ENCODE measurements at regions not wholly inside any gene's neighbourhood (a gene's known extent, or its start where the extent isn't known, plus 50 kb on each side); places are given as distances from the start of the nearest gene placed in this dataset.

DNA sequence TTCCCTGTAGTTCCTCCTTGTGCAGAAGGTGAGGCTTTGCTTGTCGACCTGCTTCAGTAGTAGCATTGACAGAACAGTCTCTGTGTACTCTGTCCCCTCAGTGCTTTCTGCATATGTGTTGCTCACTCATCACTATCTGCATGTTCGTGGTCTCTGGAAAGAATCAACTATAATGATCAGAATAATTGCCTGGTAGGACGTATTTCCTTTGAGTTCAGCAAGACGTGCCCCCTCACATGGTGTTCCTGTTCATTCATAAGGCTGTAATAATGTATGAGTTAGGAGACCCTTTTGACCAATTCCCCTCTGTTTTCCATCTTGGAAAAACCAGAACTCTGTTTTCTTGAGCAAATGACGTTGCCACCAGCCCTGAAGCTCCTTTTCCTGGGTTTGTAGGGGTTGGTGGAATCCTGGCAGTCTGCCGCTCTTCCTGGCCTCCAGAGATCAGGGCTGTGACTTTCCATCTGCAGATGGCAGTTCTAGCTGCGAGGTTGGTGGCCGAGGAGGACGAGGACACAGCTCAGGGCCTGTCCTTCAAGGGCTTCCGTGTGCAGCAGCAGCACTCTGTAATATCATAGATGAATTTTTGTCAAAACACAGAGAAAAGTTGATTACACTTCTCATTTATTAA, 61.9 kb downstream of the EXOSC2 start:
- H3K4me1 ChIP-seq (ENCODE audit: control insufficient read depth, insufficient read depth, low read length): peaks cover 8% of the 10 kb centered on the region
- H3K4me3 ChIP-seq (ENCODE audit: low read length in 2 of 2): no peak overlapping the region
- no peaks in the 10 kb centered on the region for H3K9me3 ChIP-seq (ENCODE audit: control insufficient read depth in 2 of 2, low read length in 2 of 2)
- H3K27ac ChIP-seq (ENCODE audit: low read length): peak overlapping the region; percentile 31
- no peaks in the 10 kb centered on the region for H3K27me3 ChIP-seq (ENCODE audit: control insufficient read depth in 1 of 2, insufficient read depth in 2 of 2, low read length in 2 of 2)
- H3K9ac ChIP-seq (ENCODE audit: low read length in 2 of 2): no peak overlapping the region
- H3K36me3 ChIP-seq (ENCODE audit: control insufficient read depth in 2 of 2, insufficient read depth in 2 of 2, low read length in 2 of 2): no peaks in the 10 kb centered on the region

DNA sequence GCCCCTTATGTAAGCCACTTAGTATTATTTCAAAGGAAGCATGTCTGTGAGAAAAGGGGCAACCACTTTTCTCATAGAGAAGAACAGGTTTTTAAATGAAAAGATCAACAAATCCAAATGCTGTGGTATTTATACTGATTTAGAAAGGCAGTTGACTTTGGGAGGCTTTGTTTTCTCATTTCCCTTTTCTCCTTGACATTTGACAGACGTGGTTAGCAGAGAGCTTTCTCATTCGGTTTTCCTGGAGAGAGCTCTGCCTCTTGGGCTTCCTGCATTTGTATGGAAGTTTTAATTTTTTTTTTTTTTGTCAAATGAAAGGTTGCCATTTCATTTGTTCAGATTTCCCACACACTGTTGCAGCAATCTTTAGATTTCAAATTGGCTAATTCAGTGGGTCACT, 62.5 kb downstream of the EXOSC2 start:
- no peaks in the 10 kb centered on the region for H3K27me3 ChIP-seq (ENCODE audit: control insufficient read depth in 1 of 2, insufficient read depth in 2 of 2, low read length in 2 of 2)
- H3K9ac ChIP-seq (ENCODE audit: low read length in 2 of 2): no peak overlapping the region
- H3K27ac ChIP-seq (ENCODE audit: low read length): peak overlapping the region; percentile 31
- no peaks in the 10 kb centered on the region for H3K9me3 ChIP-seq (ENCODE audit: control insufficient read depth in 2 of 2, low read length in 2 of 2)
- H3K4me1 ChIP-seq (ENCODE audit: control insufficient read depth, insufficient read depth, low read length): peaks cover 8% of the 10 kb centered on the region
- H3K4me3 ChIP-seq (ENCODE audit: low read length in 2 of 2): no peak overlapping the region
- H3K36me3 ChIP-seq (ENCODE audit: control insufficient read depth in 2 of 2, insufficient read depth in 2 of 2, low read length in 2 of 2): no peaks in the 10 kb centered on the region

DNA sequence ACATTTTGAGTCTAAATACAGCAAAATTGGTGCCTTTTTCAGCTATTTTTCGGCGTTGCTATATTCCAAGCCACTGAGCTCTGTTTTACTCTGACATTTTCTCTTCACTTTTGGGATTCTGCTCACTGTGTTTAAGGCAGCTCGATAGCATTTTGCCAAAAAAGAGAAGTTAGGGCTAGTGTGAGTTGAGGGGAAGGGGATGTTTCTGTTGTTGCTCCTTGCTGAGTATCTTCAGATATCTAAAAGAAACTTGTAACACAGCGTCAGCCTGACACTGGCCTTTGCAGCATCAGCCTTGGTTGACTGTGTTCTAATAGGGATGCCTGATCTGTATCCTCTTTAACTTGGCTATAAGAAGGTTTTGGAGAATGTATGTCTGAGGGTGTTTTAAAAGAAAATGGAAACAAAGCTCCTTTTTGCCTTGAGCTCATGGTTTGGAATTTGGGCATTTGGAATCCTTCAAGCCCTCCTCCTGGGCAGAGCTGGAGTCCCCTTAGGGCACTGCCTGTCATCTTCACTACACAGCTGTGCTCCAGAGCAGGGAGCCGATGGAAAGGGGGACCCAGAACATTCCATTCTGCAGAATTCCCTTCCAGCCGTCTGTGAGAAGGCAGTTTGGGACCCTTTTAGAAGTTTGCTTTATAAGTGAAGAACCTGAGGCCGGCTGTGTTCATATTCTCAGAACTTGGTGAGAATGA, 63.0 kb downstream of the EXOSC2 start:
- no peaks in the 10 kb centered on the region for H3K9me3 ChIP-seq (ENCODE audit: control insufficient read depth in 2 of 2, low read length in 2 of 2)
- no peak overlapping the region for H3K27ac ChIP-seq (ENCODE audit: low read length)
- no peaks in the 10 kb centered on the region for H3K27me3 ChIP-seq (ENCODE audit: control insufficient read depth in 1 of 2, insufficient read depth in 2 of 2, low read length in 2 of 2)
- peaks cover 8% of the 10 kb centered on the region for H3K4me1 ChIP-seq (ENCODE audit: control insufficient read depth, insufficient read depth, low read length)
- no peaks in the 10 kb centered on the region for H3K36me3 ChIP-seq (ENCODE audit: control insufficient read depth in 2 of 2, insufficient read depth in 2 of 2, low read length in 2 of 2)
- no peak overlapping the region for H3K4me3 ChIP-seq (ENCODE audit: low read length in 2 of 2)
- no peak overlapping the region for H3K9ac ChIP-seq (ENCODE audit: low read length in 2 of 2)

DNA sequence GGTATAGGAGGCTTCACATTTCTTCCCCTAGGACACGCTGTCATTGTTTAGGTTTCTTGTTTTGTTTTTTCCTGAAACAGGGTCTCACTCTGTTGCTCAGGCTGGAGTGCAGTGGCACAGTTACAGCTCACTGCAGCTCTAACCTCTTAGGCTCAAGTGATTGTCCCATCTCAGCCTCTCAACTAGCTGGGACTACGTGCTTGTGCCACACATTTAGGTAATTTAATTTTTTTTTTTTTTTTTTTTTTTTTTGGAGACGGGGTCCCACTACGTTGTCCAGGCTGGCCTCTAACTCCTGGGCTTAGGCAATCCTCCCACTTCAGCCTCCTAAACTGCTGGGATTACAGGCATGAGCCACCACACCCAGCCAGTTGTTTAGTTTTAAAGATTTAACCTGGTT, 66.2 kb downstream of the EXOSC2 start:
- Histone ChIP-seq H3K9ac (ENCODE audit: low read length in 2 of 2) (no peak overlapping the region), H3K4me1 (ENCODE audit: control insufficient read depth, insufficient read depth, low read length) (peaks cover 10% of the 10 kb centered on the region)

DNA sequence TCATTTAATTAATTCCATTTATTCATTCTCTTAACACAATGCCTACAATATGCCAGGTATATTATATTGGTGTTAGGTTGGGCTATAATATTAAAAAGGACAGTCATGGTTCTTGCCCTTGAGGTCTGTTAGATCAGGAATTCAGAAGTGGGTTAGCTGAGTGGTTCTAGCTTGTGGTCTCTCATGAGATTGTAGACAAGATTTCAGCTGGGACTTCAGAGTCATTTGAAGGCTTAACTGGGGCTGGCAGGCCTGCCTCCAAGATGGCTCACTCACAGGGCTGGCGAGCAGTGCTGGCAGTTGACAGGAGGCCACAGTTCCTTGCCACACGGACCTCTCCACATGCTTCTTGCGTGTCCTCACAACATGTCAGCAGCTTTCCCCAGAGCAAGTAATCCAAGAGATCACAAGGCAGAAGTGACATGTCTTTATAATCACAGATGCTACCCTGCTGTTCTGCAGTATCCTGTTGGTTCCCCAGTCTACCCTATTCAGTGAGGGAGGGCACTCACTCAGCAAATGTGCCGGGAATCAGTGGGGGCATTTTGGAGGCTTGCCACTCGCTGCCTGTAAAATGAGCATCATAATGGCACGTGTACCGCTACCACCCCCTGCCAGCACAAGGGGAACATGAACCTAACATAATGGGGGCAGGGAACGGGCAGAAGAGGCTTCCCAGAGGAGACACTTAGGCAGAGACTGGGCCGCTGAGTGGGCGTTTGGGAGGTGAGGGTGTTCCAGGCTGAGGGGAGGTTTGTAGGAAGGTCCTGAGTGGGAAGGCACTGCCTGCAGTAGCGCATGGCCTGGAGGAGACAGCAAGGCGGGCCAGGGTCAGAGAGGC, 70.0 kb downstream of the EXOSC2 start:
- no peaks in the 10 kb centered on the region for H3K36me3 ChIP-seq (ENCODE audit: control insufficient read depth in 2 of 2, insufficient read depth in 2 of 2, low read length in 2 of 2)
- H3K4me1 ChIP-seq (ENCODE audit: control insufficient read depth, insufficient read depth, low read length): peaks cover 27% of the 10 kb centered on the region
- no peak overlapping the region for H3K27ac ChIP-seq (ENCODE audit: low read length)
- no peak overlapping the region for H3K9ac ChIP-seq (ENCODE audit: low read length in 2 of 2)
- no peaks in the 10 kb centered on the region for H3K9me3 ChIP-seq (ENCODE audit: control insufficient read depth in 2 of 2, low read length in 2 of 2)
- H3K27me3 ChIP-seq (ENCODE audit: control insufficient read depth in 1 of 2, insufficient read depth in 2 of 2, low read length in 2 of 2): no peaks in the 10 kb centered on the region
- no peak overlapping the region for H3K4me3 ChIP-seq (ENCODE audit: low read length in 2 of 2)

More for the DNA sequence above, 66.2 kb downstream of the EXOSC2 start:
- no peaks in the 10 kb centered on the region for H3K27me3 ChIP-seq (ENCODE audit: control insufficient read depth in 1 of 2, insufficient read depth in 2 of 2, low read length in 2 of 2)
- no peaks in the 10 kb centered on the region for H3K36me3 ChIP-seq (ENCODE audit: control insufficient read depth in 2 of 2, insufficient read depth in 2 of 2, low read length in 2 of 2)
- H3K9me3 ChIP-seq (ENCODE audit: control insufficient read depth in 2 of 2, low read length in 2 of 2): no peaks in the 10 kb centered on the region
- no peak overlapping the region for H3K27ac ChIP-seq (ENCODE audit: low read length)
- no peak overlapping the region for H3K4me3 ChIP-seq (ENCODE audit: low read length in 2 of 2)

DNA sequence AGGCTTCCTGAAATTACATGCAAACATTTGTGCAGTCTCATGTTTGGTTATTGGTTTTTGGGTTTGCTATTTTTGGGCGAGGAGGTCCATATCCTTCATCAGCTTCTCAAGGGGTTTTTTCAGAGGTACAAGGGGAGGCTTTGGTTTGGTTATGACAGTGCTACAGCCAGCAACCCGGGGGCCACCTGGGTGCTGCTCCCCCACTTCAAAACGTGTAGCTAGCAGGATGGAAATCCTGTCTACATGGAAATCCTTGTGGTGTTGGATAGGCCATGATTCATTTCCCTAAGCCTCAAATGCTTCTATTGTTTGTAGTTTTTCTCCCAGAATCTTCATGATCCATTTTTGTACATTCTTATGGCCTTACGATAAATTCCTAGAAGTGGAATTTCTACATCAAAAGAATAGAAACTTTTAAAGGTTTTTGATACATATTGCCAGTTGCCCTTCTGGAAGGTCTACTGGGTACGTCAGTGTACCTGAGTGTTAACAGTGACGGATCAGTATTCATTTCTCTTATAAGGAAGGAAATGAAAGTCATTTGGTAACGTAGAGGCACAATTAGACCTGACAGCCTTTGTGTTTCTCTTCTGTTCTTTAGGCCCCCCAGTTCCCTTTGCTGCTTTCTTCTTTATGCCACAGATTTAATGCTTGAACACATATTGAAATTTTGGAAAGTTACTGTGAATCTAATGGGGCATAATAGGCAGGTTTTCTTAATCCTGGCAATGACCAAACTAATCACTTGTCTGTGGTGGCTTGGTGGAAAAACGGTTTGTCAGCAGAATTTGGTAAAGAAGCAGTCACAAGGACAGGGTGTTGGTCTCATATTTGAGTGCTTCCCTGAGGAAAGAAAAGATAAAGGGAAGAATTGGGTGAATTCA, 69.7 kb upstream of the ABL1 start:
- Histone ChIP-seq H3K27ac (ENCODE audit: low read length) (peak overlapping the region; percentile 53), H3K9ac (ENCODE audit: low read length in 2 of 2) (no peak overlapping the region), H3K9me3 (ENCODE audit: control insufficient read depth in 2 of 2, low read length in 2 of 2) (no peaks in the 10 kb centered on the region), H3K4me3 (ENCODE audit: low read length in 2 of 2) (no peak overlapping the region), H3K27me3 (ENCODE audit: control insufficient read depth in 1 of 2, insufficient read depth in 2 of 2, low read length in 2 of 2) (no peaks in the 10 kb centered on the region), H3K4me1 (ENCODE audit: control insufficient read depth, insufficient read depth, low read length) (peaks cover 27% of the 10 kb centered on the region), H3K36me3 (ENCODE audit: control insufficient read depth in 2 of 2, insufficient read depth in 2 of 2, low read length in 2 of 2) (no peaks in the 10 kb centered on the region)

DNA sequence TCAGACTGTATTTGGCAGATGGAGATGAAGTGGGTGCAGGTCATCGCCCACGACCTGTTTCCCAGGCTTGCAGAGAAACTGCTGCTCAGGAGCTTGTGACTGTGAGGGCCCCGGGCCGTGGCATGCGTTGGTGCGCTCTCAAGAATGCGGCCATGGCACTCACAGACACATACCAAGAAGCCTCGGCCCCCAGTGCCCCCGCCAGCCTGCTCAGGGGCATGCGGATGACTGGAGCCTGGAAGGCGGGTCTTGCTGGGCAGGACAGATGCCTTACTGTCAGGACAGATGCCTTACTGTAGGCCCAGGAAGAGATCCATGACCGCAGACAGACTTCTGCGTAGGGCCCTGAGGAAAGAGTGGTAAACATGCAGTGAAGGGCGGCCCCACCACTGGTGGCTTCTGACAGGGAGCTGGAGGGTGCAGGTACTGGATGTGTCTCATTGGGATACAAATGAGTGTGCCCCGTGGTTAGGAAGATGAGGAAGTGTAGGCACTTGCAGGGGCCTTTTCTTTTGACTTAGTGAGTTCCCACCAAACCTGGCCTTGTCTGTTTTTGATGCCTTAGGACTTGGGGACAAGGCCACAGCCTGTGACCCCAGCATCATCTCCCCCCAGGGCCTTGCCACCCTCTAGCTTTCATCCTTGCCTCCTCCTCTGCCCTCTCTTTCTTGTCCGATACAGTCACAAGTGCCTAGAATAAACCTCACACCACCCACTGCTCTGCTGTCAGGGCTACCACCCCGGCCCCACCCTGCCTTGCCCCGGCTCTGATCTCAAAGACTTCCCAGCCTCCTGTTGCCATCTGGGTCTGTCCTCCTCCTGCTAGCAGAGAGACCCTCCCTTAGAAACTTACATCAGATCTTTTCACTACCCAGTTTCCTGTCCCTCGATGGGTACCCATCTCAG, 68.8 kb upstream of the ABL1 start:
- Histone ChIP-seq H3K27me3 (ENCODE audit: control insufficient read depth in 1 of 2, insufficient read depth in 2 of 2, low read length in 2 of 2) (no peaks in the 10 kb centered on the region), H3K4me1 (ENCODE audit: control insufficient read depth, insufficient read depth, low read length) (peaks cover 27% of the 10 kb centered on the region), H3K9ac (ENCODE audit: low read length in 2 of 2) (peak overlapping the region; percentile 40 to 42), H3K9me3 (ENCODE audit: control insufficient read depth in 2 of 2, low read length in 2 of 2) (no peaks in the 10 kb centered on the region), H3K36me3 (ENCODE audit: control insufficient read depth in 2 of 2, insufficient read depth in 2 of 2, low read length in 2 of 2) (no peaks in the 10 kb centered on the region), H3K4me3 (ENCODE audit: low read length in 2 of 2) (no peak overlapping the region), H3K27ac (ENCODE audit: low read length) (peak overlapping the region; percentile 53)

DNA sequence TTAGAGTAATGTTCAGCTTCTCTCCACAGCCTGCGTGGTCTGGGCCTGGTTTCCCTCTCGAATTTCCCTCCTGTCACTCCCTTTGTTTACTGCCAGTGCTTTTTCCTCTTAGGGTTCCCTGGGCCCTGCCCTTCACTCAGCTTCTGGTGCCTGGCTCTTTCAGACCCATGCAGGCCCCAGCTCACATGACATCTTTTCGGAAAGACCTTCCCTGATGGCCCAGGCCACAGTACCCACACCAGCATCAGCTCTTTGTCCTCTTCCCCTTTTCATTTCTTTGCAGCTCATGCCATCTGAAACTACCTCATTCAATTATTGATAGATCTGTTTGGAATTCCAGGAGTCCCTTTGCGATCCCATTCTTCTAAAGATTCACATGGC, 68.1 kb upstream of the ABL1 start:
- peaks cover 27% of the 10 kb centered on the region for H3K4me1 ChIP-seq (ENCODE audit: control insufficient read depth, insufficient read depth, low read length)
- no peaks in the 10 kb centered on the region for H3K27me3 ChIP-seq (ENCODE audit: control insufficient read depth in 1 of 2, insufficient read depth in 2 of 2, low read length in 2 of 2)
- no peaks in the 10 kb centered on the region for H3K36me3 ChIP-seq (ENCODE audit: control insufficient read depth in 2 of 2, insufficient read depth in 2 of 2, low read length in 2 of 2)
- no peaks in the 10 kb centered on the region for H3K9me3 ChIP-seq (ENCODE audit: control insufficient read depth in 2 of 2, low read length in 2 of 2)
- H3K9ac ChIP-seq (ENCODE audit: low read length in 2 of 2): peak overlapping the region in 1 of 2 donors; percentile 29
- no peak overlapping the region for H3K4me3 ChIP-seq (ENCODE audit: low read length in 2 of 2)
- peak overlapping the region; percentile 53 for H3K27ac ChIP-seq (ENCODE audit: low read length)

DNA sequence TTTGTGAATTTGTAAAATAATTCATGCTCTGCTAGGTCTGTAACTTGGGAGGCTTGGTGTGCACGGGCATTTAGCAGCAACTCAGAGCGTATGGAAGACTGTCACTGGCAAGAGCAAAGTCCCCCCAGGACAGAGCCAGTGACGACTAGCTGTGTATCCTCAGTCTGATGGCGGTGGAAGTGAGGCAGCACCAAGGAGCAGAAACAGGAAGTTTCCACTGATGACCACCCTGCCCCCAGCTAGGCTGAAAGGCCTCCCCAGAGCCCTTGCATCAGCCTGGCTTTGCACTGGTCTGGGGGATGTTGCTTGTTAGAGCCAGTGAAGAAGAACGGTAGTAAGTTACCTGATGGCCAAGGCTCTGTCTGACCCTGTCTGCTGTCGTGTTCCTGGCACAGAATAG, 66.8 kb upstream of the ABL1 start:
- Histone ChIP-seq H3K36me3 (ENCODE audit: control insufficient read depth in 2 of 2, insufficient read depth in 2 of 2, low read length in 2 of 2) (no peaks in the 10 kb centered on the region), H3K27ac (ENCODE audit: low read length) (no peak overlapping the region), H3K9me3 (ENCODE audit: control insufficient read depth in 2 of 2, low read length in 2 of 2) (no peaks in the 10 kb centered on the region), H3K9ac (ENCODE audit: low read length in 2 of 2) (no peak overlapping the region), H3K27me3 (ENCODE audit: control insufficient read depth in 1 of 2, insufficient read depth in 2 of 2, low read length in 2 of 2) (no peaks in the 10 kb centered on the region), H3K4me1 (ENCODE audit: control insufficient read depth, insufficient read depth, low read length) (peaks cover 27% of the 10 kb centered on the region), H3K4me3 (ENCODE audit: low read length in 2 of 2) (no peak overlapping the region)

Data from stomach smooth muscle (tissue), 2 donors.